ENCODE measurements at regions not wholly inside any gene's neighbourhood (a gene's known extent, or its start where the extent isn't known, plus 50 kb on each side); places are given as distances from the start of the nearest gene placed in this dataset.
"Not testable (repeated sequence)": the region's sequence is repeated elsewhere in the genome, so short reads cannot be mapped to it uniquely, and the experiment has no call there.

- DNase-seq (ENCODE audit: low spot score) (no peak), ATAC-seq (ENCODE audit: low FRiP score) (peak; percentile 48)
- TF ChIP-seq CTCF (IDR thresholded peaks at IDR 0.05), result no peak
These were observed 1028.5 kb downstream of the NR2F1-AS1 start for GRCh38 chr5:92552206-92553160.

- DNase-seq (ENCODE audit: low spot score) (no peak), ATAC-seq (ENCODE audit: low FRiP score) (no peak)
- TF ChIP-seq CTCF (IDR thresholded peaks at IDR 0.05), result no peak
These were observed 1032.7 kb downstream of the NR2F1-AS1 start for GRCh38 chr5:92548346-92548745.

- ATAC-seq (ENCODE audit: low FRiP score), result no peak
- DNase-seq (ENCODE audit: low spot score), result no peak
These were observed 1036.4 kb downstream of the NR2F1-AS1 start for GRCh38 chr5:92544596-92544995.

GRCh38 chr5:92544036-92544435, 1037.0 kb downstream of the NR2F1-AS1 start:
- ATAC-seq (ENCODE audit: low FRiP score) (no peak), DNase-seq (ENCODE audit: low spot score) (no peak)
- no peak for TF ChIP-seq CTCF (IDR thresholded peaks at IDR 0.05)

More at GRCh38 chr5:92544596-92544995, 1036.4 kb downstream of the NR2F1-AS1 start:
- no peak for TF ChIP-seq CTCF (IDR thresholded peaks at IDR 0.05)

- DNase-seq (ENCODE audit: low spot score) (no peak), ATAC-seq (ENCODE audit: low FRiP score) (no peak)
- no peak for TF ChIP-seq CTCF (IDR thresholded peaks at IDR 0.05)
These were observed 1037.8 kb downstream of the NR2F1-AS1 start for GRCh38 chr5:92543201-92543600.

- not testable (repeated sequence) for ATAC-seq (ENCODE audit: low FRiP score); DNase-seq (ENCODE audit: low spot score)
These were observed 1039.0 kb downstream of the NR2F1-AS1 start for GRCh38 chr5:92542017-92542416.

GRCh38 chr5:92527311-92528078, 1053.5 kb downstream of the NR2F1-AS1 start:
- DNase-seq (ENCODE audit: low spot score) (no peak), ATAC-seq (ENCODE audit: low FRiP score) (no peak)
- no peak for TF ChIP-seq CTCF (IDR thresholded peaks at IDR 0.05)
